GM12878 (cell line): ENCODE measurements at regions not wholly inside any gene's neighbourhood (a gene's known extent, or its start where the extent isn't known, plus 50 kb on each side); places are given as distances from the start of the nearest gene placed in this dataset.

Experiments
- ATAC-seq: fragments of 200-7000 bp; cut with Tn5 transposase; 3 replicates; pipeline ENCODE4 v1.9.1; 2020; ENCODE audit warnings: mild to moderate bottlenecking, moderate library complexity
- BruUV-seq: library from RNA; stranded (reverse); fragments of 400-500 nt; replicated peaks from 2 replicates; lab custom pipeline; 2021; lab: Mats Ljungman, UMichigan
- CTCF ChIA-PET: fragments of 300-600 bp; sonication (Branson Sonifier 250); formaldehyde crosslinking; extraction: SDS; loops from one replicate; lab custom pipeline; 2021; ENCODE audit warnings: inconsistent platforms; lab: Yijun Ruan, JAX
- POLR2A ChIA-PET: fragments of 350-600 bp; formaldehyde crosslinking; extraction: SDS; loops from one replicate; lab custom pipeline; 2021; ENCODE audit warnings: inconsistent platforms; lab: Charles Lee
- RAD21 ChIA-PET: fragments of 300-600 bp; sonication (Branson Sonifier 250); formaldehyde crosslinking; loops from one replicate; lab custom pipeline; 2023; ENCODE audit warnings: antibody characterized with exemption; ENCODE audit not compliant: unreplicated experiment; lab: Charles Lee
- SMC1A ChIA-PET: fragments of 300-600 bp; sonication (Branson Sonifier 250); formaldehyde crosslinking; loops from one replicate; lab custom pipeline; 2023; ENCODE audit not compliant: unreplicated experiment, uncharacterized antibody; lab: Charles Lee
- DNase-seq: peaks from one replicate; pipeline ENCODE4 v3.0.0-alpha.2; 2011; ENCODE audit warnings: low read depth, low spot score
- FAIRE-seq: peaks from 3 replicates; lab custom pipeline; 2011; peaks lifted over from hg19 to GRCh38; lab: Jason Lieb, UNC
- H2AFZ ChIP-seq: 2 replicates; pipeline ENCODE4 v1.6.0; 2011; ENCODE audit warnings: low read depth, low read length, control low read depth; ENCODE audit not compliant: control insufficient read depth
- H3K27ac ChIP-seq: 2 replicates; pipeline ENCODE4 v1.5.1; 2011; ENCODE audit warnings: control low read depth; ENCODE audit not compliant: control insufficient read depth, insufficient read depth
- H3K27me3 ChIP-seq, 2 experiments: replicated peaks in 1 of 2; 2 replicates each; pipeline versions ENCODE4 v1.6.0 to v1.6.1; 2011; ENCODE audit warnings: low read length in 1 of 2; ENCODE audit not compliant: control insufficient read depth in 2 of 2, insufficient read depth in 2 of 2
- H3K36me3 ChIP-seq, 2 experiments: 2 replicates each; pipeline ENCODE4 v1.5.1; 2011; ENCODE audit warnings: low read length in 1 of 2; ENCODE audit not compliant: control insufficient read depth in 2 of 2, insufficient read depth in 2 of 2
- H3K4me1 ChIP-seq: 2 replicates; pipeline ENCODE4 v1.6.1; 2011; ENCODE audit warnings: mild to moderate bottlenecking, low read length, moderate library complexity, mixed read lengths; ENCODE audit not compliant: control insufficient read depth, insufficient read depth
- H3K4me2 ChIP-seq: 2 replicates; pipeline ENCODE4 v1.6.0; 2011; ENCODE audit warnings: control low read depth; ENCODE audit not compliant: control insufficient read depth, insufficient read depth
- H3K4me3 ChIP-seq: fragments of 200-600 bp; sonication (generic); 2 replicates; pipeline ENCODE4 v1.5.1; 2016
- H3K79me2 ChIP-seq: 2 replicates; pipeline ENCODE4 v1.6.0; 2011; ENCODE audit warnings: low read length; ENCODE audit not compliant: control insufficient read depth, insufficient read depth
- H3K9ac ChIP-seq: 2 replicates; pipeline ENCODE4 v1.8.0; 2011; ENCODE audit warnings: low read length, control low read depth, mixed read lengths; ENCODE audit not compliant: control insufficient read depth, insufficient read depth
- H3K9me3 ChIP-seq: replicated peaks from 3 replicates; pipeline ENCODE4 v1.5.1; 2011; ENCODE audit warnings: mild to moderate bottlenecking, low read length; ENCODE audit not compliant: control insufficient read depth, insufficient read depth
- H4K20me1 ChIP-seq: 2 replicates; pipeline ENCODE4 v1.6.0; 2011; ENCODE audit not compliant: control insufficient read depth, insufficient read depth
- ATF7 ChIP-seq: fragments of 450-650 bp; IDR thresholded peaks from 2 replicates; pipeline ENCODE4 v1.6.1; 2016; ENCODE audit warnings: low read depth, mild to moderate bottlenecking
- CBX5 ChIP-seq: sonication (generic); IDR thresholded peaks from 2 replicates; pipeline ENCODE4 v1.6.1; 2016; ENCODE audit warnings: low read depth, moderate library complexity, mild to moderate bottlenecking, inconsistent platforms
- CHD4 ChIP-seq: fragments of 200-600 bp; sonication (generic); IDR thresholded peaks from 2 replicates; pipeline ENCODE4 v1.6.1; 2016; ENCODE audit warnings: mild to moderate bottlenecking
- GABPA ChIP-seq: IDR thresholded peaks from 2 replicates; pipeline ENCODE4 v1.6.1; 2014; ENCODE audit warnings: antibody characterized with exemption, low read depth, mild to moderate bottlenecking, inconsistent platforms
- MEF2B ChIP-seq: fragments of 450-650 bp; IDR thresholded peaks from 2 replicates; pipeline ENCODE4 v1.6.1; 2018; ENCODE audit warnings: mild to moderate bottlenecking, moderate library complexity; ENCODE audit not compliant: partially characterized antibody, poor library complexity, severe bottlenecking
- MLLT1 ChIP-seq: fragments of 450-650 bp; IDR thresholded peaks from 2 replicates; pipeline ENCODE4 v1.6.1; 2016; ENCODE audit warnings: mild to moderate bottlenecking
- MXI1 ChIP-seq: fragments of 150-350 bp; IDR thresholded peaks from 2 replicates; pipeline ENCODE4 v1.6.1; 2011; ENCODE audit warnings: low read depth, mild to moderate bottlenecking, inconsistent platforms, low read length, improper control_type of control experiment
- NFIC ChIP-seq: IDR thresholded peaks from 2 replicates; pipeline ENCODE4 v1.6.1; 2012; ENCODE audit warnings: low read depth, mild to moderate bottlenecking, inconsistent platforms, low read length, moderate library complexity
- NKRF ChIP-seq: fragments of 450-650 bp; conservative IDR thresholded peaks from 2 replicates; pipeline ENCODE4 v1.6.1; 2017; ENCODE audit warnings: mild to moderate bottlenecking, moderate library complexity
- PAX8 ChIP-seq: fragments of 450-650 bp; IDR thresholded peaks from 2 replicates; pipeline ENCODE4 v1.6.1; 2017; ENCODE audit warnings: mild to moderate bottlenecking, moderate library complexity
- RCOR1 ChIP-seq: conservative IDR thresholded peaks from 2 replicates; pipeline ENCODE4 v1.6.1; 2012; ENCODE audit warnings: low read depth, low read length, improper control_type of control experiment
- SPI1 ChIP-seq: IDR thresholded peaks from 2 replicates; pipeline ENCODE4 v1.6.1; 2011; ENCODE audit warnings: low read depth, mild to moderate bottlenecking, low read length, moderate library complexity, borderline replicate concordance; ENCODE audit not compliant: insufficient read depth
- TCF7 ChIP-seq: IDR thresholded peaks from 2 replicates; pipeline ENCODE4 v1.6.1; 2014; ENCODE audit warnings: antibody characterized with exemption, borderline replicate concordance
- WGBS: methylation state at CpG from one replicate; pipeline ENCODE4 v1.1.6; 2016; ENCODE audit warnings: low lambda C conversion rate; ENCODE audit not compliant: insufficient replicate concordance, insufficient coverage; ENCODE audit errors: missing lambda C conversion rate; 5-methylcytosine and 5-hydroxymethylcytosine counted together
- in situ Hi-C: fragments of 300-500 bp; cut with MboI; formaldehyde crosslinking; loops from 9 replicates; pipeline ENCODE4 v1.14.3; 2018; ENCODE audit warnings: mixed read lengths
- intact Hi-C: fragments of 100-400 bp; cut with micrococcal nuclease; formaldehyde crosslinking; loops from one replicate; pipeline ENCODE4 v1.14.2; 2022; ENCODE audit not compliant: unreplicated experiment
- TF ChIP-seq, protein P1 (sequence below): fragments of 450-650 bp; formaldehyde crosslinking; IDR thresholded peaks from 2 replicates; pipeline ENCODE4 v1.4.0; 2020; ENCODE audit warnings: mild to moderate bottlenecking, moderate library complexity
- TF ChIP-seq, protein P2 (sequence below): fragments of 450-650 bp; IDR thresholded peaks from 2 replicates; pipeline ENCODE4 v1.6.1; 2017; ENCODE audit warnings: antibody characterized with exemption, mild to moderate bottlenecking, moderate library complexity

DNA sequence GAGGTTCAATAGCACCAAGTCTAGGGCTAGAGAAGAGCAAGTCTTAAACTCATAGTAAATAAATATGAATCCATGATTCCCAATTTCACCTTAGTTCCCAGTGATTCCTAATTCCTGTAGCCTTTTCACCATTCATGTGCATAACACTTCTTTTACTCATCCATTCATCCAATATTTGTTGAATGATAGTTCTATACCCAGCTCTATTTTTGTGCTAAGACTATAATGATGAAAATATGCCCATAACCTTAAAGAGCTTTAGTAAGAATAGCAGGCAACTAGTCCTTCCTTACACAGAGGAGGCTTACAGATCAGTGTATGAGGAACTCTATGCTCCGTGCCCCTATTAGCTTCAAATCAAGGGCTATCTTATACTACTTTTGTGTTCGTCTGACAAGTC is 280.2 kb upstream of the CHRM2 start:
- BruUV-seq: no TSS peak
- Histone ChIP-seq H3K36me3 (no peaks in the 10 kb centered on the region), H2AFZ (no peak overlapping the region), H3K4me1 (no peaks in the 10 kb centered on the region), H3K9ac (no peak overlapping the region), H4K20me1 (no peaks in the 10 kb centered on the region), H3K9me3 (no peaks in the 10 kb centered on the region), H3K79me2 (no peaks in the 10 kb centered on the region), H3K4me2 (no peak overlapping the region), H3K27ac (no peak overlapping the region), H3K4me3 (no peak overlapping the region), H3K27me3 (no peaks in the 10 kb centered on the region)
- intact Hi-C loops: no loop called here
- DNase-seq: no peak
- ChIA-PET SMC1A (interaction anchor here (1.1 kb wide), 1 partner anchor 877 kb away, joined by 3 read pairs; no protein-coding TSS in a partner anchor), CTCF (no interaction called here), POLR2A (no interaction called here), RAD21 (no interaction called here)
- no peak for ATAC-seq
- in situ Hi-C loops: no loop called here
- 11% methylated on average over 2 of the region's 2 CpGs for WGBS
- FAIRE-seq: no peak
- no peak for TF ChIP-seq RCOR1
- TF ChIP-seq ATF7: no peak
- TF ChIP-seq TCF7: no peak
- TF ChIP-seq PAX8: no peak
- no peak for TF ChIP-seq MLLT1
- TF ChIP-seq, protein P1, sequence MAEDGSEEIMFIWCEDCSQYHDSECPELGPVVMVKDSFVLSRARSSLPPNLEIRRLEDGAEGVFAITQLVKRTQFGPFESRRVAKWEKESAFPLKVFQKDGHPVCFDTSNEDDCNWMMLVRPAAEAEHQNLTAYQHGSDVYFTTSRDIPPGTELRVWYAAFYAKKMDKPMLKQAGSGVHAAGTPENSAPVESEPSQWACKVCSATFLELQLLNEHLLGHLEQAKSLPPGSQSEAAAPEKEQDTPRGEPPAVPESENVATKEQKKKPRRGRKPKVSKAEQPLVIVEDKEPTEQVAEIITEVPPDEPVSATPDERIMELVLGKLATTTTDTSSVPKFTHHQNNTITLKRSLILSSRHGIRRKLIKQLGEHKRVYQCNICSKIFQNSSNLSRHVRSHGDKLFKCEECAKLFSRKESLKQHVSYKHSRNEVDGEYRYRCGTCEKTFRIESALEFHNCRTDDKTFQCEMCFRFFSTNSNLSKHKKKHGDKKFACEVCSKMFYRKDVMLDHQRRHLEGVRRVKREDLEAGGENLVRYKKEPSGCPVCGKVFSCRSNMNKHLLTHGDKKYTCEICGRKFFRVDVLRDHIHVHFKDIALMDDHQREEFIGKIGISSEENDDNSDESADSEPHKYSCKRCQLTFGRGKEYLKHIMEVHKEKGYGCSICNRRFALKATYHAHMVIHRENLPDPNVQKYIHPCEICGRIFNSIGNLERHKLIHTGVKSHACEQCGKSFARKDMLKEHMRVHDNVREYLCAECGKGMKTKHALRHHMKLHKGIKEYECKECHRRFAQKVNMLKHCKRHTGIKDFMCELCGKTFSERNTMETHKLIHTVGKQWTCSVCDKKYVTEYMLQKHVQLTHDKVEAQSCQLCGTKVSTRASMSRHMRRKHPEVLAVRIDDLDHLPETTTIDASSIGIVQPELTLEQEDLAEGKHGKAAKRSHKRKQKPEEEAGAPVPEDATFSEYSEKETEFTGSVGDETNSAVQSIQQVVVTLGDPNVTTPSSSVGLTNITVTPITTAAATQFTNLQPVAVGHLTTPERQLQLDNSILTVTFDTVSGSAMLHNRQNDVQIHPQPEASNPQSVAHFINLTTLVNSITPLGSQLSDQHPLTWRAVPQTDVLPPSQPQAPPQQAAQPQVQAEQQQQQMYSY (CRISPR knock-in tag): no peak
- no peak for TF ChIP-seq GABPA
- TF ChIP-seq NKRF: no peak
- no peak for TF ChIP-seq NFIC
- no peak for TF ChIP-seq SPI1
- no peak for TF ChIP-seq MXI1
- TF ChIP-seq, protein P2, sequence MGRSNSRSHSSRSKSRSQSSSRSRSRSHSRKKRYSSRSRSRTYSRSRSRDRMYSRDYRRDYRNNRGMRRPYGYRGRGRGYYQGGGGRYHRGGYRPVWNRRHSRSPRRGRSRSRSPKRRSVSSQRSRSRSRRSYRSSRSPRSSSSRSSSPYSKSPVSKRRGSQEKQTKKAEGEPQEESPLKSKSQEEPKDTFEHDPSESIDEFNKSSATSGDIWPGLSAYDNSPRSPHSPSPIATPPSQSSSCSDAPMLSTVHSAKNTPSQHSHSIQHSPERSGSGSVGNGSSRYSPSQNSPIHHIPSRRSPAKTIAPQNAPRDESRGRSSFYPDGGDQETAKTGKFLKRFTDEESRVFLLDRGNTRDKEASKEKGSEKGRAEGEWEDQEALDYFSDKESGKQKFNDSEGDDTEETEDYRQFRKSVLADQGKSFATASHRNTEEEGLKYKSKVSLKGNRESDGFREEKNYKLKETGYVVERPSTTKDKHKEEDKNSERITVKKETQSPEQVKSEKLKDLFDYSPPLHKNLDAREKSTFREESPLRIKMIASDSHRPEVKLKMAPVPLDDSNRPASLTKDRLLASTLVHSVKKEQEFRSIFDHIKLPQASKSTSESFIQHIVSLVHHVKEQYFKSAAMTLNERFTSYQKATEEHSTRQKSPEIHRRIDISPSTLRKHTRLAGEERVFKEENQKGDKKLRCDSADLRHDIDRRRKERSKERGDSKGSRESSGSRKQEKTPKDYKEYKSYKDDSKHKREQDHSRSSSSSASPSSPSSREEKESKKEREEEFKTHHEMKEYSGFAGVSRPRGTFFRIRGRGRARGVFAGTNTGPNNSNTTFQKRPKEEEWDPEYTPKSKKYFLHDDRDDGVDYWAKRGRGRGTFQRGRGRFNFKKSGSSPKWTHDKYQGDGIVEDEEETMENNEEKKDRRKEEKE: no peak
- no peak for TF ChIP-seq CBX5
- no peak for TF ChIP-seq MEF2B
- TF ChIP-seq CHD4: no peak
